Thymus (tissue), 11 donors: ENCODE measurements at regions not wholly inside any gene's neighbourhood (a gene's known extent, or its start where the extent isn't known, plus 50 kb on each side); places are given as distances from the start of the nearest gene placed in this dataset.

Experiments
- DNase-seq, 9 donors: peaks; one replicate each; pipeline ENCODE4 v3.0.0-alpha.2; 2013; ENCODE audit warnings: low spot score in 9 of 9, low read depth in 6 of 9, missing footprints in 1 of 9
- H3K27ac ChIP-seq, 2 donors: one replicate each; pipeline ENCODE4 v1.5.1; 2013; ENCODE audit warnings: control low read depth in 1 of 2, low read depth in 1 of 2, low read length in 1 of 2, mild to moderate bottlenecking in 1 of 2, moderate library complexity in 1 of 2
- H3K27me3 ChIP-seq, 2 donors: one replicate each; pipeline ENCODE4 v1.5.1; 2013; ENCODE audit warnings: low read length in 1 of 2; ENCODE audit not compliant: control insufficient read depth in 2 of 2, insufficient read depth in 1 of 2
- H3K36me3 ChIP-seq, 2 donors: one replicate each; pipeline ENCODE4 v1.5.1; 2013; ENCODE audit warnings: low read length in 1 of 2, mild to moderate bottlenecking in 1 of 2, moderate library complexity in 1 of 2; ENCODE audit not compliant: control insufficient read depth in 2 of 2, insufficient read depth in 2 of 2
- H3K4me1 ChIP-seq, 2 donors: one replicate each; pipeline ENCODE4 v1.5.1; 2013; ENCODE audit warnings: low read length in 2 of 2; ENCODE audit not compliant: control insufficient read depth in 2 of 2, insufficient read depth in 2 of 2
- H3K4me3 ChIP-seq, 2 donors: one replicate each; pipeline ENCODE4 v1.5.1; 2013; ENCODE audit warnings: low read length in 2 of 2, control low read depth in 1 of 2, mild to moderate bottlenecking in 1 of 2
- H3K9me3 ChIP-seq, 2 donors: one replicate each; pipeline ENCODE4 v1.5.1; 2013; ENCODE audit warnings: low read length in 1 of 2, mild to moderate bottlenecking in 1 of 2; ENCODE audit not compliant: control insufficient read depth in 2 of 2, insufficient read depth in 1 of 2
- WGBS: extraction: QIAGEN DNeasy Blood & Tissue Kit; methylation state at CpG from one replicate; pipeline ENCODE4 v1.1.7; 2013; 5-methylcytosine and 5-hydroxymethylcytosine counted together
- donor health status: healthy.

DNA sequence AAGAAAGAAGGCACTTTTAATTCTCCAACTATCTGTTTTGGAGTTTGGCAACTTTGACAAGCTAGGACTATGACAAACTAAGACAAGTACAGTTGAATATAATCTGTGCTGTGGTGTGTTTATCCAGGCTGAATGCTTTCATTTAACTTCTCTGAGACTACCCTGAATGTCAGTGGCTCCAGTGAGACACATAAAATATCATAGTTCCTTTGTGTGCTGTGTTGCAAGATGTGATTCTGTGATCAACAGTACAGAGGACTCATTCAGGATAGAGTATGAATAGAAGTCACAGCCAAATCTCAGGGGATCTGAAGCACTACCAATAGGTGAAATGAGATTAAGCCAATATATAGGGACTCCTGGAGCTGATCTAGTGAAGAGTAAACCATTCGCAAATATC lies 876.9 kb upstream of the FBXO33 start:
- Histone ChIP-seq H3K27me3 (no peaks in the 10 kb centered on the region), H3K4me3 (no peak overlapping the region), H3K4me1 (no peaks in the 10 kb centered on the region), H3K27ac (no peak overlapping the region), H3K9me3 (no peaks in the 10 kb centered on the region), H3K36me3 (no peaks in the 10 kb centered on the region)
- DNase-seq, result no peak
- WGBS, result 96% methylated on average over 1 of the region's 1 CpG

DNA sequence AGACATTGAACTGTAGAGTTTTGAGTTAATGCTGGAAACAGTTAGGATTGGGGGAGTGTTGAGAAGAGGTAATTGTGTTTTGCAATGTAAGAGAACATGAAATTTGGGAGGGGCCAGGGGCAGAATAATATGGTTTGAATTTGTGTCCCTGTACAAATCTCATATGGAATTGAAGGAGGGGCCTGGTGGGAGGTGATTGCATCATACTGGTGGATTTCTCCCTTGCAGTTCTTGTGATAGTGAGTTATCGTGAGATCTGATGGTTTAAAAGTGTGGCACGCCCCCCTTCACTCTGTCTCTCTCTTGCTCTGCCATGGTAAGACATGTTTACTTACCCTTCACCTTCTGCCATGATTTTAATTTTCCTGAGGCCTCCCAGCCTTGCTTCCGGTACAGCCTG lies 876.0 kb upstream of the FBXO33 start:
- no peak for DNase-seq
- WGBS, result 94% methylated on average over 3 of the region's 3 CpGs
- no peaks in the 10 kb centered on the region for H3K9me3 ChIP-seq
- H3K4me3 ChIP-seq, result no peak overlapping the region
- no peaks in the 10 kb centered on the region for H3K36me3 ChIP-seq
- no peak overlapping the region for H3K27ac ChIP-seq
- no peaks in the 10 kb centered on the region for H3K27me3 ChIP-seq
- no peaks in the 10 kb centered on the region for H3K4me1 ChIP-seq

DNA sequence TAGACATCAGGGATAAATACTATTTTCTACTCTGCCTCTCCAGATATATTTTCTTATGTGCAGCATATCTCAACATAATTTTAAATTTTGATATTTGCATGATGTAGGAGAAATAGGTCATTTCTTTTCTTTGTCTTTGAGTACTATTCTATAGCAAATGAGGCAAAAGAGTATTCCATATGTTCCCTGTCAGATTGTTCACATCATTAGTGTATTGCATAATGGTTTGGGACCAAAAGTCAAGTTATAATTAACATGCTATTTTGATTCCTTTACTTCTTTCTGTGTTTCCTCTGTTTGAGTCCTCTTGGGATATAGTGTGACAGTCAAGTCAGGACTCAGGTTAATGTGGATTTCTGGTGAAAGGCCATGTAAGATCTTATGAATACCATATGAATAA lies 864.6 kb upstream of the FBXO33 start:
- Histone ChIP-seq H3K9me3 (peaks cover 0 to 15% of the 10 kb centered on the region in 2 donors), H3K27ac (no peak overlapping the region), H3K27me3 (no peaks in the 10 kb centered on the region), H3K4me1 (no peaks in the 10 kb centered on the region), H3K4me3 (no peak overlapping the region), H3K36me3 (no peaks in the 10 kb centered on the region)
- DNase-seq, result no peak

DNA sequence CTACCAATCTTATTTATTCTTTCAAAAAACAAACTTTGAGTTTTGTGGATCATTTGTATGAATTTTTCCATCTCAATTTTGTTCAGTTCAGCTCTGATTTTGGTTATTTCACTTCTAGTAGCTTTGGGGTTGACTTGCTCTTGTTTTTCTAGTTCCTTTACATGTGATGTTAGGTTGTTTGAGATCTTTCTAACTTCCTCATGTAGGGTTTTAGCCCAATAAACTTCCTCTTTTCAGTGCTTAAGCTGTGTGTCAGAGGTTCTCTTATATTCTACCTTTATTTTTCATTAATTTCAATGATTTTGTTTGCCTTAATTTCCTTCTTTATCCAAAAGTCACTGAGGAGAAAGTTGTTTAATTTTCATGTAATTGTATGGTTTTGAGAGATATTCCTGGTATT lies 860.4 kb upstream of the FBXO33 start:
- no peak overlapping the region for H3K27ac ChIP-seq
- no peaks in the 10 kb centered on the region for H3K4me1 ChIP-seq
- H3K27me3 ChIP-seq, result no peaks in the 10 kb centered on the region
- no peak for DNase-seq
- no peak overlapping the region for H3K4me3 ChIP-seq
- no peaks in the 10 kb centered on the region for H3K36me3 ChIP-seq
- peaks cover 0 to 15% of the 10 kb centered on the region in 2 donors for H3K9me3 ChIP-seq

DNA sequence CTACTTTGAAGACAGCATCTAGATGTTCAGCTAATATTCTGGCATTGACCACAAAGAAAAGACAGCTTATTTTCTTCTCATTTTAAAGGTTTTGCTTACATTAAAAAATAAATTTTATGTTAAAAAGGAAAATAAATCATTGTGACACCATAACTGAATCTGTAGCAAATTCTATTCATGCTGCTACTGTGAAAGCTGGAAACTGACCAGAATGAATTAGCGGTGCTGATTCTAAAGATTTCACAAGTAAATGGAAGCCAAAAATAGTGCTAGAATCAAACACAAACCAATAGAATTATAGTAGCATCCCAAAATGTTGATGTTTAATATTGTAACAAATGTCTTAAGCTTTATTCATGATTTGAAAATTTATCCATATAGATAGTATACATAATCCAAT lies 850.0 kb upstream of the FBXO33 start:
- no peak for DNase-seq
- no peak overlapping the region for H3K4me3 ChIP-seq

DNA sequence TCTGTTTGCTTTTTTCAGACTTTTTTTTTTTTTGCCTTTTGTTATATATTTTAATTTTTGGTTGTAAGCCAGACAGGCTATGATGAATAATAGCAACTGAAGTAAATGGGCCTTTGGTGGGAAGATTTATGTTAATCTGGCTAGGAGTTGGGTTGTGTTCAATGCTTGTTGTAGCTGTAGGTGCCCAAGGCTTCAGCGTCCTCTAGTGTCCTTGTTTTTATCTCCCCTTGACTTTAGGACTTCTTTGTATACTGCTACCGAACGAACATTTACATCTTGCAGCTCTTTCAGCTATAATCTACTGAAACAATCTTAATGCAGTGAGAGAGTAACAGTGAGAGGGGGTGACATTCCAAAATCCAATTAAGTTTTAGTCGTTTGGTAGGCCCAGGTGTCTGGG lies 848.4 kb upstream of the FBXO33 start:
- Histone ChIP-seq H3K36me3 (no peaks in the 10 kb centered on the region), H3K4me3 (no peak overlapping the region), H3K27me3 (no peaks in the 10 kb centered on the region), H3K9me3 (no peaks in the 10 kb centered on the region), H3K4me1 (no peaks in the 10 kb centered on the region), H3K27ac (no peak overlapping the region)
- WGBS, result 78% methylated on average over 4 of the region's 4 CpGs
- DNase-seq, result no peak

More for the DNA sequence above, 850.0 kb upstream of the FBXO33 start:
- H3K36me3 ChIP-seq, result no peaks in the 10 kb centered on the region
- WGBS, result 96% methylated on average over 1 of the region's 1 CpG
- H3K27ac ChIP-seq, result no peak overlapping the region
- no peaks in the 10 kb centered on the region for H3K9me3 ChIP-seq
- H3K4me1 ChIP-seq, result no peaks in the 10 kb centered on the region
- H3K27me3 ChIP-seq, result no peaks in the 10 kb centered on the region

DNA sequence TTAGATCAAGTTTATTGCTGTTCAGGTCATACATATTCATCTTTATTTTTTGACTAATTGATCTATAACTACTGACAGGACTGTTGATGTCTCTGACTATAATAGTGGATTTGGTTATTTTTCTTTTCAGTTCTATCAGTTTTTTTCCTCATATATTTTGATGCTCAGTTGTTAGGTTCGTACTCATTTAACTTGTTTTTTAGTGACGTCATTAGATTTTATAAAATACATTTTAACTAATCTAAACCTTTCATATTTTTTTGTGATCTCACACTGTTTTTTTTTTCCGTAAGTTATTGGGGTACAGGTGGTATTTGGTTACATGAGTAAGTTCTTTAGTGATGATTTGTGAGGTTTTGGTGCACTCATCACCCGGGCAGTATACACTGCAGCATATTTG lies 841.2 kb upstream of the FBXO33 start:
- H3K36me3 ChIP-seq, result no peaks in the 10 kb centered on the region
- H3K27me3 ChIP-seq, result no peaks in the 10 kb centered on the region
- H3K9me3 ChIP-seq, result no peaks in the 10 kb centered on the region
- H3K4me1 ChIP-seq, result no peaks in the 10 kb centered on the region
- H3K4me3 ChIP-seq, result no peak overlapping the region
- no peak overlapping the region for H3K27ac ChIP-seq
- no peak for DNase-seq
- 94% methylated on average over 4 of the region's 4 CpGs for WGBS

DNA sequence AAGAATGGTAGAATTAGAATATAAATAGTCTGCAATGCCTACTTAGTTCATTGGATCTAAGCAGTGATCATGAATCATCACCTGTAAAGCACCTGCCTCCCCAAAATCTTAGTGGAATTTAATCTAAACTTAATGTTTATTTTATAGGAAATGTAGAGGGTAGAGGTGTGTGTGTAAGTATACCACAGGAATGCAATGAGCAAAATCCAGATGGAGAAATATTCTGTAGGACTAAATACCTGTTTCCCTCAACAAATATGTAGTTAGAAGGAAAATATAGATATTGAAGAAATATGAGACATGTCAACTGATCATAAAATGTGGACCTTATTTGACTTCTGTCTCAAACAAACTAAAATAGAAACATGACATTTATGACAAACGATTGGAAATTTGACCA lies 839.2 kb upstream of the FBXO33 start:
- Histone ChIP-seq H3K9me3 (no peaks in the 10 kb centered on the region), H3K4me1 (no peaks in the 10 kb centered on the region), H3K4me3 (no peak overlapping the region), H3K27me3 (no peaks in the 10 kb centered on the region), H3K27ac (no peak overlapping the region), H3K36me3 (no peaks in the 10 kb centered on the region)
- DNase-seq, result no peak
- WGBS, result 88% methylated on average over 1 of the region's 1 CpG

DNA sequence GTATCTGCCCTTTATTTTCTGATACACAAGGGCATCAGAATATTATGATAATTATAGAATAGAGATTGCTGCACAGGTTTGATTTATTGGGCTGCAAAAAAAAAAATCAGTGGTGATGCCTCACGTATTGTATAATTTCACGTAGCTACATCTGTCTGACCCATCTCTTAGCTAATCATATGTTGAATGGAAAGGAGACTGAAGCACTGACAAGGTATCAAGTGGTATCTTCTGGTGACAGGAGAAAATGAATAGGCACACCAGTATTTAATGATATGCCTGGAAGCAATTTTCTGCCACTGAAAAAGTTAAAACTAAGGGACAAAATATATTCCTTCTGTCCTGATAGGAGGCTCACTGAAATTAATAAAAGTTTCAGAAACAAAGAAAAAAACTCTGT lies 837.2 kb upstream of the FBXO33 start:
- DNase-seq, result no peak
- WGBS, result 94% methylated on average over 2 of the region's 2 CpGs
- no peak overlapping the region for H3K27ac ChIP-seq

DNA sequence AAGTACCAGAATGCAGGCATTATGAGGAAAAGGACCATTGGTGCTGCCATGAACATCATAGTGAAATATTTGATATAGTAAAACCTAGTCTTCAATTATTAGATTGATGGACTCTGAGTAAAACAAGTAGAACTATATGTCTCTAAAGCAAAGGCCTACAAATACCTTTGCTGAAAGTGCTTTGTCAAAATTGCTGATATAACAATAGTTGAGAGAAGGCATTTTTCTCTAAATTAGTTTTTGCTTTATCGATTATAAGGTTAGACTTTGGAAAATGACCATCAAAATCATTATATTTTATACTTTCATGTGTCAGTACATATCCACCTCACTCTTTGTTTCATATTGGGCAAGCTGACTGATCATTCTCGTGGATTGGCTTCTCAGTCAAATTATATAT lies 836.0 kb upstream of the FBXO33 start:
- H3K4me1 ChIP-seq, result no peaks in the 10 kb centered on the region
- H3K27ac ChIP-seq, result no peak overlapping the region
- H3K4me3 ChIP-seq, result no peak overlapping the region
- no peaks in the 10 kb centered on the region for H3K36me3 ChIP-seq
- WGBS, result 75% methylated on average over 2 of the region's 2 CpGs
- no peaks in the 10 kb centered on the region for H3K9me3 ChIP-seq
- DNase-seq, result no peak
- H3K27me3 ChIP-seq, result no peaks in the 10 kb centered on the region

More for the DNA sequence above, 837.2 kb upstream of the FBXO33 start:
- no peaks in the 10 kb centered on the region for H3K4me1 ChIP-seq
- no peaks in the 10 kb centered on the region for H3K9me3 ChIP-seq
- H3K27me3 ChIP-seq, result no peaks in the 10 kb centered on the region
- H3K36me3 ChIP-seq, result no peaks in the 10 kb centered on the region
- H3K4me3 ChIP-seq, result no peak overlapping the region
